Activated naive CD4-positive, alpha-beta T cell treated with anti-CD3 and anti-CD28 coated beads, Interleukin-2, amount 50 U/mL, for 72 hours (primary cell): ENCODE measurements at regions not wholly inside any gene's neighbourhood (a gene's known extent, or its start where the extent isn't known, plus 50 kb on each side); places are given as distances from the start of the nearest gene placed in this dataset.
"Not testable (repeated sequence)": the region's sequence is repeated elsewhere in the genome, so short reads cannot be mapped to it uniquely, and the experiment has no call there.

Experiments
- ATAC-seq, 2 donors: fragments of 150-1000 bp; cut with Tn5 transposase; 2 replicates each; pipeline ENCODE4 v1.10.0; 2021; ENCODE audit warnings: mild to moderate bottlenecking in 2 of 2, moderate library complexity in 2 of 2
- DNase-seq, 2 donors: peaks; one replicate each; pipeline ENCODE4 v3.0.0; 2021 to 2022; ENCODE audit warnings: low spot score in 2 of 2
- H3K27ac Mint-ChIP-seq, 2 donors: one replicate each; pipeline ENCODE4 v1.8.0; 2022; ENCODE audit warnings: mild to moderate bottlenecking in 2 of 2, mixed read lengths in 2 of 2
- H3K36me3 Mint-ChIP-seq, 2 donors: one replicate each; pipeline ENCODE4 v1.8.0; 2022; ENCODE audit warnings: mixed read lengths in 2 of 2
- H3K9me3 Mint-ChIP-seq, 2 donors: one replicate each; pipeline ENCODE4 v1.8.0; 2022; ENCODE audit warnings: mixed read lengths in 2 of 2

- no peaks in the 10 kb centered on the region for H3K9me3 Mint-ChIP-seq
- H3K27ac Mint-ChIP-seq, result no peak overlapping the region
- DNase-seq, result no peak
- ATAC-seq, result no peak
- no peaks in the 10 kb centered on the region for H3K36me3 Mint-ChIP-seq
Measured at GRCh38 chr10:45100429-45100828, 99.7 kb downstream of the ZNF22 start.

- H3K27ac Mint-ChIP-seq, result no peak overlapping the region
Measured at GRCh38 chr10:45104674-45105073, 104.0 kb downstream of the ZNF22 start.

GRCh38 chr10:45105309-45105708 lies 104.6 kb downstream of the ZNF22 start:
- ATAC-seq, H3K27ac Mint-ChIP-seq, DNase-seq, H3K9me3 Mint-ChIP-seq, H3K36me3 Mint-ChIP-seq: not testable (repeated sequence)

More at GRCh38 chr10:45104674-45105073, 104.0 kb downstream of the ZNF22 start:
- H3K9me3 Mint-ChIP-seq, result no peaks in the 10 kb centered on the region
- DNase-seq (no peak), ATAC-seq (no peak)
- H3K36me3 Mint-ChIP-seq, result no peaks in the 10 kb centered on the region

GRCh38 chr10:45106236-45106856 lies 105.6 kb downstream of the ZNF22 start:
- H3K27ac Mint-ChIP-seq, result no peak overlapping the region
- ATAC-seq (no peak), DNase-seq (no peak)
- H3K36me3 Mint-ChIP-seq, result no peaks in the 10 kb centered on the region
- no peaks in the 10 kb centered on the region for H3K9me3 Mint-ChIP-seq

- ATAC-seq, result no peak
- Mint-ChIP-seq H3K36me3 (no peaks in the 10 kb centered on the region), H3K9me3 (no peaks in the 10 kb centered on the region), H3K27ac (no peak overlapping the region)
- no peak for DNase-seq
Measured at GRCh38 chr10:45111509-45111908, 110.8 kb downstream of the ZNF22 start.

GRCh38 chr10:45117940-45118339 lies 117.2 kb downstream of the ZNF22 start:
- H3K36me3 Mint-ChIP-seq, DNase-seq, ATAC-seq, H3K27ac Mint-ChIP-seq, H3K9me3 Mint-ChIP-seq: not testable (repeated sequence)

- ATAC-seq (no peak), DNase-seq (no peak)
- Mint-ChIP-seq H3K36me3 (no peaks in the 10 kb centered on the region), H3K27ac (no peak overlapping the region), H3K9me3 (no peaks in the 10 kb centered on the region)
Measured at GRCh38 chr10:45118929-45119328, 118.2 kb downstream of the ZNF22 start.

- H3K36me3 Mint-ChIP-seq, DNase-seq, ATAC-seq, H3K9me3 Mint-ChIP-seq, H3K27ac Mint-ChIP-seq: not testable (repeated sequence)
Measured at GRCh38 chr10:45122180-45122860, 121.6 kb downstream of the ZNF22 start.

- ATAC-seq (no peak), DNase-seq (no peak)
- Mint-ChIP-seq H3K27ac (no peak overlapping the region), H3K9me3 (no peaks in the 10 kb centered on the region), H3K36me3 (no peaks in the 10 kb centered on the region)
Measured at GRCh38 chr10:45135443-45136198, 134.9 kb downstream of the ZNF22 start.

- DNase-seq (no peak), ATAC-seq (no peak)
- Mint-ChIP-seq H3K9me3 (no peaks in the 10 kb centered on the region), H3K27ac (no peak overlapping the region), H3K36me3 (no peaks in the 10 kb centered on the region)
Measured at GRCh38 chr10:45136256-45136655, 135.5 kb downstream of the ZNF22 start.

GRCh38 chr10:45144326-45145070 lies 143.8 kb downstream of the ZNF22 start:
- H3K36me3 Mint-ChIP-seq, result no peaks in the 10 kb centered on the region
- H3K9me3 Mint-ChIP-seq, result no peaks in the 10 kb centered on the region
- no peak overlapping the region for H3K27ac Mint-ChIP-seq
- ATAC-seq, result no peak
- no peak for DNase-seq

- DNase-seq, H3K36me3 Mint-ChIP-seq, ATAC-seq, H3K9me3 Mint-ChIP-seq: not testable (repeated sequence)
- H3K27ac Mint-ChIP-seq, result peak overlapping the region in 1 of 2 donors; percentile 18
Measured at GRCh38 chr10:45145143-45145542, 144.4 kb downstream of the ZNF22 start.

- H3K36me3 Mint-ChIP-seq, result no peaks in the 10 kb centered on the region
- DNase-seq (no peak), ATAC-seq (no peak)
- no peaks in the 10 kb centered on the region for H3K9me3 Mint-ChIP-seq
- H3K27ac Mint-ChIP-seq, result no peak overlapping the region
Measured at GRCh38 chr10:45147000-45147399, 146.3 kb downstream of the ZNF22 start.

- DNase-seq, result no peak
- Mint-ChIP-seq H3K27ac (no peak overlapping the region), H3K9me3 (no peaks in the 10 kb centered on the region), H3K36me3 (no peaks in the 10 kb centered on the region)
- ATAC-seq, result no peak
Measured at GRCh38 chr10:45150997-45151396, 150.3 kb downstream of the ZNF22 start.

GRCh38 chr10:45151467-45152214 lies 150.9 kb downstream of the ZNF22 start:
- Mint-ChIP-seq H3K27ac (no peak overlapping the region), H3K36me3 (no peaks in the 10 kb centered on the region), H3K9me3 (no peaks in the 10 kb centered on the region)
- ATAC-seq, result no peak
- no peak for DNase-seq

- DNase-seq (no peak), ATAC-seq (no peak)
- Mint-ChIP-seq H3K36me3 (no peaks in the 10 kb centered on the region), H3K9me3 (no peaks in the 10 kb centered on the region), H3K27ac (no peak overlapping the region)
Measured at GRCh38 chr10:45152726-45153125, 152.0 kb downstream of the ZNF22 start.
